GM13977 (cell line): ENCODE measurements at regions not wholly inside any gene's neighbourhood (a gene's known extent, or its start where the extent isn't known, plus 50 kb on each side); places are given as distances from the start of the nearest gene placed in this dataset.
"Not testable (repeated sequence)": the region's sequence is repeated elsewhere in the genome, so short reads cannot be mapped to it uniquely, and the experiment has no call there.

Source experiments
- DNase-seq: peaks from one replicate; pipeline ENCODE4 v3.0.0; 2012; ENCODE audit warnings: low spot score
- in situ Hi-C: fragments of 300-500 bp; cut with MboI; formaldehyde crosslinking; loops from one replicate; pipeline ENCODE4 v1.12.0; 2022; ENCODE audit warnings: low sequenced_read_pairs, low pct_unique_long_range_greater_than_20kb, mixed read lengths, inconsistent platforms; ENCODE audit not compliant: unreplicated experiment
- TF ChIP-seq, protein P1 (sequence below): IDR thresholded peaks from 2 replicates; pipeline ENCODE4 v1.5.1; 2012; ENCODE audit warnings: mild to moderate bottlenecking, control low read depth; ENCODE audit not compliant: insufficient read depth; ENCODE audit errors: extremely low read depth, missing control alignments

GRCh38 chr13:61277586-61278276 is 137.9 kb downstream of the PCDH20 start:
- DNase-seq: no peak
- in situ Hi-C loops: no loop called here
- TF ChIP-seq, protein P1, sequence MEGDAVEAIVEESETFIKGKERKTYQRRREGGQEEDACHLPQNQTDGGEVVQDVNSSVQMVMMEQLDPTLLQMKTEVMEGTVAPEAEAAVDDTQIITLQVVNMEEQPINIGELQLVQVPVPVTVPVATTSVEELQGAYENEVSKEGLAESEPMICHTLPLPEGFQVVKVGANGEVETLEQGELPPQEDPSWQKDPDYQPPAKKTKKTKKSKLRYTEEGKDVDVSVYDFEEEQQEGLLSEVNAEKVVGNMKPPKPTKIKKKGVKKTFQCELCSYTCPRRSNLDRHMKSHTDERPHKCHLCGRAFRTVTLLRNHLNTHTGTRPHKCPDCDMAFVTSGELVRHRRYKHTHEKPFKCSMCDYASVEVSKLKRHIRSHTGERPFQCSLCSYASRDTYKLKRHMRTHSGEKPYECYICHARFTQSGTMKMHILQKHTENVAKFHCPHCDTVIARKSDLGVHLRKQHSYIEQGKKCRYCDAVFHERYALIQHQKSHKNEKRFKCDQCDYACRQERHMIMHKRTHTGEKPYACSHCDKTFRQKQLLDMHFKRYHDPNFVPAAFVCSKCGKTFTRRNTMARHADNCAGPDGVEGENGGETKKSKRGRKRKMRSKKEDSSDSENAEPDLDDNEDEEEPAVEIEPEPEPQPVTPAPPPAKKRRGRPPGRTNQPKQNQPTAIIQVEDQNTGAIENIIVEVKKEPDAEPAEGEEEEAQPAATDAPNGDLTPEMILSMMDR: no peak

- no peak for DNase-seq
- in situ Hi-C loops: no loop called here
- TF ChIP-seq, protein P1: no peak
Observed at GRCh38 chr13:61277088-61277487, 138.6 kb downstream of the PCDH20 start.

- in situ Hi-C loops: no loop called here
- TF ChIP-seq, protein P1: no peak
- no peak for DNase-seq
Observed at GRCh38 chr13:61276401-61276800, 139.2 kb downstream of the PCDH20 start.

GRCh38 chr13:61275736-61276135 is 139.9 kb downstream of the PCDH20 start:
- no peak for DNase-seq
- in situ Hi-C loops: no loop called here
- TF ChIP-seq, protein P1: no peak

GRCh38 chr13:61275251-61275650 is 140.4 kb downstream of the PCDH20 start:
- TF ChIP-seq, protein P1: no peak
- in situ Hi-C loops: no loop called here

GRCh38 chr13:61266896-61267295 is 148.8 kb downstream of the PCDH20 start:
- in situ Hi-C loops, DNase-seq: not testable (repeated sequence)

More at GRCh38 chr13:61275251-61275650, 140.4 kb downstream of the PCDH20 start:
- no peak for DNase-seq

DNA sequence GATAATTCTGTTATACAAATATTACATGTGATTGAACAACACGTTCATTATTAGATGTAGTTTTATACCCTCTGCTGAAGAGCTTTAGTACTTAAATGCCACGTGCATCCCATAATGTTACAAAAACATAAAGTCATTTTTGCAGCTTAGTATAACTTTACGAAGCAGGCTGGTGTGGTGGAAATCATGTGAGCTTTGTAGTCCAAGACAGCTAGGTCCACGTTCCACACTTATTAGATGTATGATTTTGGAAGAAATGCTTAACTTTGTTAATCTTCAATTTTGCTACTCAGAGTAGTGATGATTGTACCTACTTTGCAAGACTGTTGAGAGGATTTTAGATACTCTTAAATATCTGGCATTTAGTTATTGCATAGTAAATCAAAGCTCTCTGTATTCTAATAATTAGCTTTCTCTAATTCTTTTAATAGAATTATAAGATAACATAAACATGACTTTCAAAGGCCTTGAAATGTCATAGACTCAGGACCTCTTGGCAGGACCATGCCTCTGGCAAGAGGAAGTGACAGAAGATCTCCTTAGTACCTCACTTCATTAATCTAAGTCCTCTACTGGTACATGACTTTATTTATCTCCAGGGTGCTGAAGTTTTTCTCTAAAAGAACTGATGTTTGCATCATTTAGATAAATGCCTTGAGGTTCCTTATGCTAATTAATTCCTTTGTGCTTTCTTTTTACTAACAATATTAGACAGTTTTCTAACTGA is 153.7 kb downstream of the PCDH20 start:
- in situ Hi-C loops: no loop called here
- TF ChIP-seq, protein P1: no peak
- DNase-seq: no peak
